Glomerular visceral epithelial cell (primary cell): ENCODE measurements at regions not wholly inside any gene's neighbourhood (a gene's known extent, or its start where the extent isn't known, plus 50 kb on each side); places are given as distances from the start of the nearest gene placed in this dataset.
"Not testable (repeated sequence)": the region's sequence is repeated elsewhere in the genome, so short reads cannot be mapped to it uniquely, and the experiment has no call there.

Experiments used
- DNase-seq: peaks from one replicate; pipeline ENCODE4 v3.0.0-alpha.2; 2016; ENCODE audit errors: extremely low spot score

DNA sequence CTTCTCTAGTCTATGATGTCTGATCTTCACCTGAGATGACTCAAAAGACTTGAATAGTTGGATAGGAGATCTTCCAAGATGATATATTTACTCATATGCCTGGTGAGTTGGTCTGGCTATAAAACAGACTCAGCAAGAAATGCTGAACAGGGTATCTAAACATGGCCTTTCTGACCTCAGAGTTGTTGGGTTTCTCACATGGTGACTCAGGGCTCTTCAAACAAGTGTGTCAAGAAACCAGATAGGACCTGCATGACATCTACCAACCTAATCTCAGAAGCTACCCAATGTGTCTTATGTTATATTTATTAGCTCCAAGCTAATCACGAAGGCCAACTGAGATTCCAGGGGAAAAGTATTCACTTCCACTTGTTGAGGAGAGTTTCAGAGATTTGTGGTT is 1477.3 kb downstream of the CDH8 start:
- no peak for DNase-seq

DNA sequence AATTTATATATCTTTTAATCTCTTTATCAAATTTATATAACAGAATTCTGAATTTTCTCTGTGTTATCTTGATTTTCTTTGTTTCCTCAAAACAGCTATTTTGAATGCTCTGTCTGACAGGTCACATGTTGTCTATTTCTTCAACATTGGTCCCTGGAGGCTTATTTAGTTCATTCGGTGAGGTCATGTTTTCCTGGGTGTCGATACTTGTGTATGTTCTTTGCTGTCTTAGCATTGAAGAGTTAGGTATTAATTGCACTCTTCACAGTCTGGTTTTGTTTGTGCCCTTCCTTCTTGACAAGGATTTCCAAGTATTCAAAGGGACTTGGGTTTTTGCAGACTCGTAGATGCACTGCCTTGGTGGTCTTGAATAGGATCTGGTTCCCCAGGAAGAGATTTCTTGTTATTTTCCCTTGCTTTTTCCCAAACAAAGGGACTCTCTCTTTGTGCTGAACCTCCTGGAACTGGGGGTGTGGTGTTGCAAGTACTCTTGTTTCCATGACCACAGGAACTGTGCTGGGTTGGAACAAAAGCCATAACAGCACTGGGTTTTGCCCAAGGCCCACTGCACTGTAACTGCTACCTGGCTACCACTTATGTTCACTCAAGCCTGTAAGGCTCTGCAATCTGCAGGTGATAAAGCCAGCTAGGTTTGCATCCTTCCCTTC is 1483.0 kb downstream of the CDH8 start:
- DNase-seq = no peak

DNA sequence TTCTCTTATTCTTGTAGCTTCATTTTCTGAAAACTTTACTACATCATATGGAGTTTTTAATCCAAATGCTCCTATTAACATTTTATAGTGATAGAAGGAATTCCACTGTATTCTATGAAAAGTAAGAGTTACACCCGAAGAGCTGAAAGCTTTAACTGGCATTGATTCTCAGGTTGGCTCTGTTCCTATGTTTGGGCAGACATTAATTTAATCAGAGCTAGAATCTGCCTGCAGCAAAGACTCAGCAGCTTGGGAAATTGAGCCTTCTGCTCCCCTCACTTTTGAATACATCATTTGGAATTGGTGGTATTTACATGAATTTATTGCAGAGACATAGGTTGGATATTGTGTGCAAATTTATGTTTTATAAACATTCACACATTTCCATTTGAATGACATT is 1494.7 kb downstream of the CDH8 start:
- DNase-seq = no peak

DNA sequence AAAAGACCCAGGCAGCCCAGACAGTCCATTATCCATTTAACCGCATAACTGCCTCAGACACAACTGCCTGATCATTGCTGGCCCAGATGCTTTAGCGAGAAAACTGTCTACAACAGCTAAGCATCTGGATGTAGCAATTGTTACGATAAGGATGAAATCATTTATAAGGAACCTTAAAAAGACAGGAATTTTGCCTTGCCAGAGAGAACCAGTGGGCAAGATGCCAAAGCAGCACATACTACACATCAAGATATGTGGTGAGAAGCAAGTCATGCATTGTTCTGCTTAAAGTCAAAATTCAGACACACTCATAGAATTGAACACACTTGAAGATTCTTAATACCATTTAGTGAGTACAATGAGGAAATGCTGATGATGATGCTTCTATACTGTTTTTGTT is 1525.3 kb downstream of the CDH8 start:
- DNase-seq = no peak

DNA sequence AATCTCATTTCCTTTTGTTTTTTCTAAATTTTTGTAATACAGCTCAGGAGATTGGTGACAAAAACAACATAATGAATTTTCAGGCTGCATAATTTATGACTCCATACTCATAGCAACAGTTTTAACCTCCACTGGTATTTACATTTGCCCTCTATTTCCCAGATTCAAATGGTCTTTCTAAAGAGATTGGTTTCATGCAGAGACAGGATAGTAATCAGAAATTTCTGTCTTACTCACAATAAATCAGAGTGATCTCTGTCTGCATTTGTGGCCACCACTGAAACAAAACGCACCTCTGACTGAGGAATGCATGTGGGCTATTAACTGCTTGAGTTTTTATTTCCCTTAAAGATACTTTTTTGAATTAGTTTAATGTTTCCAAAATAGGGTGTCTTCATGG is 1526.0 kb downstream of the CDH8 start:
- no peak for DNase-seq

DNA sequence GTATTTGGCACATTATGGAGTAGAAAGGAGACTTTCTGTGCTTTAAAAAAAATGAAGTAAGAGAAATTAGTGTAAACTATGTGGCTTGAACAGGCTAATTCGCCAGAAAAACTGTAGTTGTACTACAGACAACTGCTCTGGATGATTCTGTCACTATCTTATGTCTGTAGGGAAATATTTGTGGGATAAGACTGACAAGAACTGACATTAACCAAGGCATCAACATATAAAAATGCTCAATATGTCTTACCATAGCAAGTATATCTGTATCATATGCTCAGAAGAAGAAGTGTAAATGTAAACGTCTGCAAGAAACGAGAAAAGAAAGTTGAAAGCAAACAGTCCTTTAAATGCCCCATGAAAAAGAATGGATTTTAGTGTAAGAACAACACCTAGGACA is 1545.0 kb downstream of the CDH8 start:
- DNase-seq = no peak

DNA sequence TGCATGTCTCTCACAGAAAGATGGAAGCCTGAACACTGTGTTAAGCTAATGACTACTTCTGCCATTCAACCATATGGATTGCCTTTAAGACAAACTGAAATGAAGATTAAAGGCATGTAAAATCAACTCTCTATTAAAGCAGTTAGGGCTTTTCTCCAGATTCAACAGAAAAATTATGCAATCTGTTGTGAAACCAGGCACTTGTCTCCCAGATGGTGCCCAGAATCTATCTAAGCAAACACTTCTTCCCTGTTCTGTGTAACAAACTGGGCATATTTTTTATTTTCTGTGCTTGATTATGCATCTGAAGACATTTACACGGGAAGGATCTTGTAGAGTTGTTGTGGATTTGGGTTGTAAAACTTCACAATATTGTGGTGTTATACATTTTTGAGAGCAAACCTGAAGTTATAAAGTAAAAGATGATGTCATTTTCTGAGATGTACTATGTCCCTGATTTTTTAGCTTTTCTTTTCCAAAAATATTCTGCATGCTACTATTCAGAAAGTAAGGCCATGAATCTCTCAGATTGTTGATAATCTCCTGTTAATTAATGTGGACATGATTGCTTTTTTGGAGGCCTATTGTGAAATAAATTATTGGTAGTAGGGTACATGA is 1550.3 kb downstream of the CDH8 start:
- DNase-seq = no peak

DNA sequence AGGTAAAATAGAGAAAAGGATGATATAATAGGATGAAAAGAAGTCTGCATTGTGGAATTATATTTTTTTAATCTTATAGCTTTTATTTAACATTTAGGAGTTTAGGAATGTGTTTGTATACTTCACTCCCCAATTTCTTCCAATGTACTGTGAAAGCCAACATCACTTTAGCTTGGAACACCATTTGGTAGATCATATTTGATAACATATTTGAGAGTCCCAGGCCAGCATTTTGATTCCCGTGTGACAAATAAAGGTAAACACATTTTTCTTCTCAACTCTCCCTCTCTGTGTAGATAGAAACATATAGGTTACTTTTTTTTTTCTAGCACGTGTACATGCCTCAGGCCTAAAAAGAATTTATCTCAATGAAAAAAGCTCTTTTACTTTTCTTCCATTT is 1551.3 kb downstream of the CDH8 start:
- no peak for DNase-seq

DNA sequence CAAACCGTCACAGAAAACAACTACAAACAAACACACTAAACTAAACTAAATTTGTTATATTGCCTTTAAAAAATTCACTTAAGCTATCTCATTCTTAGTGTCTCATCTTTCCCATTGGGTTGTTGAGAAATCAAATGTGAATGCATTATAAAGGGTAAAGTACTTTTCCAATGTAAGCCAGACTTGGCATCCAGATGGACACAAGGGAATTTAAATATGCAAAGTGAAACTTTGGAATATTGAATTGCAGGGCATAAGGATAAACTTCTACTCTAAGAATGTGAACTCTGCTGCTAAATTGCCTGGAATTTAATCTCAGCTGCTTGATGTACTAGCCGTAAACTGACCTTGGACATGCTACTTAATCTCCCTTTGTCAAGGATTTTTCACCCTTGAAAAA is 1554.6 kb downstream of the CDH8 start:
- DNase-seq = no peak

DNA sequence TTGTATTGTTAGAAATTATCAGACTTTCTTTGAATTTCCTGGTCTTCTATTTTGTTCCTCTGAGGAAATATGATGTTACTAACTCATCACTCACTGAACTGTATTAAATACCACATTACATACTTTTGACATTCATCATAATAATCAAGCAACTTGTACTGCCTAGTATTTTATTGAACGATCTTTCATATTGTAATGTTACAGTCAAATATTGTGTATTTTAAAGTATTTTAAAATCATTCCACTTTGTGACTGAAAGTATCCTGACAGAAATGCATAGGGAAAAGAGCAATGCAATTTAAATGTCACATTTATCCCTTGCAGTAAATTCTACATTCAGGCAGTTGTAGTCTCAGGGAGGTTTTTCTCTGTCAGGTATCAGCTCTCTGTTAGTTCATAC is 1557.4 kb downstream of the CDH8 start:
- no peak for DNase-seq

DNA sequence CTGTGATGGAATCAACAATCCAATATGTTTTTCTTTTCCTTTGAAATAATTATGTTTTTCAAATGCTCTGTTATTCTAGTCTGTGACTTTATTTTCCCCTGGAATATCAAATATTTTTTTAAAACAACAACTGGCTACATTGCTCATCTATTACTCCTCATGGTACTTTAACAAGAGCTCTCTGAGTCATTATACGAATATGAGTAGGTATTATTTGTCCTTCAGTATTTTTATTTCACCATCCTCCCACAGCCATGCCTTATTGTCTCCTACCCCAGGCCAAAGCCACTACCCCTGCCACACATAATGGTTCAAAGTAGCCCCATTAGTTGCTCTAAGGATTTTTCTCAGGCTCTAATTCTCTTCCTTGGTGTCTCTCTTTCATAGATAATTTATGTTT is 1572.3 kb downstream of the CDH8 start:
- DNase-seq = no peak

DNA sequence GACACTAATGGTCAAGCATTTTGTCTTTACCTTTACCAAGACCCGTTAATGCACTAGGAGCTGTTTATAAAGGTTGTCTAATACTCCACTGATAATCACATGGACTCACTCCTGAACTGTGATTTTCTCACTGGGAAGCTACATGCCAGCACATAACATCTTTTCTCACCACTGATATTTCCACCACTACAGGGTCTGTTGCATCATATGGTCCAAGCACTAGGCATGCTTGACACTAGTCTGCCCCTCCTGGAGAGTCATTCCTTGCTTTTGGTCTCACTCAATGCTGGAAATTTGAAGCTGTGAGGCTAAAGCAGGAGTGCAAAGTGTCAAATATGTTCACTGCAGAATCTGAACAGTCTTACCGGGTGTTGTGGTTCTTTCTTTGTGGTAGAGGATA is 1576.8 kb downstream of the CDH8 start:
- DNase-seq = no peak

DNA sequence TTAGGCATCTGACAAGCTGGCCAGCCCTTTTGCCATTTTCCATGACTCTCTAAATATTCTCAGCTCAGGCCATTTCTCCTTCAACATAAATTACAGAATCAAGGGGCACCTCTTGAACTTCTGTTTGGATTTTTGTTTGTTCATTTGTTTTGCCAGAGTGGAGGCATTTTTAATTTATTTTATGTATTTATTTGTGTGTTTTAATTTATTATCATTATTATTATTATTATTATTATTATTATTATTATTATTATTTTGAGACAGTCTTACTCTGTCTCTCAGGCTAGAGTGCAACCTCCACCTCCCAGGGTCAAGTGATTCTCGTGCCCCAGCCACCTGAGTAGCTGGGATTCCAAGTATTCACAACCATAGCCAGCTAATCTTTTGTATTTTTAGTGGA is 1578.0 kb downstream of the CDH8 start:
- no peak for DNase-seq

DNA sequence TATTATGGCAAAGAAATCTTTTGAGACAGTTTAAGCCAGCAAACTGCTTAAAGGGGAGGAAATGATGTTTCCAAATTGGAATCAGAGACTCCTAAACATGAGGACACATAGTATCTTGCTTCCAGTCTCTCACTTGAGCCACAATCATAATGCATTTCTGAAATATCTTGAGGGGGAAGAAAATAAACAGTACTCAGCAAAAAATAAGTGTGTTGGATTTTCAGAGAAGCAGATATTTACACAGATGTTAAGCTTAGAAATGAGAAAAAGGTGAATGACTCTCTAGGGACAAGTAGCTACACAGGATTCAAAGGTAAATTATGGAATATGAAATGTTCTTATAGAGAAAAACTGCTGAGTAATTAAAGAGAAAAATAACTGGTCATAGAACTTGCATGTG is 1583.6 kb downstream of the CDH8 start:
- no peak for DNase-seq

DNA sequence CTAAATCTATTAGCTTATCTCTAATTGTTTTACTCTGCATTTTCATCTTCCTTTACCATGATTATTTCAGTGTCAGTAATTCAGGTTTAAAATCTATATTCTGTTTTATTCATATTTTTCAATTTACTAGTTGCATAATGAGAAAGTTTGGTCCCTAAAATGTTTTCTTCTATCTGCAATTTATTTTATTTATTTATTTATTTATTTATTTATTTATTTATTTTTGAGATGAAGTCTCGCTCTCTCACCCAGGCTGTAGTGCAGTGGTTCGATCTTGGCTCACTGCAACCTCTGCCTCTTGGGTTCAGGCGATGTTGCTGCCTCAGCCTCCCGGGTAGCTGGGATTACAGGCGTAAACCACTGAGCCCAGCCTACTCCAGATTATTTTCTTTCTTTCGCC is 1597.3 kb downstream of the CDH8 start:
- DNase-seq = no peak

DNA sequence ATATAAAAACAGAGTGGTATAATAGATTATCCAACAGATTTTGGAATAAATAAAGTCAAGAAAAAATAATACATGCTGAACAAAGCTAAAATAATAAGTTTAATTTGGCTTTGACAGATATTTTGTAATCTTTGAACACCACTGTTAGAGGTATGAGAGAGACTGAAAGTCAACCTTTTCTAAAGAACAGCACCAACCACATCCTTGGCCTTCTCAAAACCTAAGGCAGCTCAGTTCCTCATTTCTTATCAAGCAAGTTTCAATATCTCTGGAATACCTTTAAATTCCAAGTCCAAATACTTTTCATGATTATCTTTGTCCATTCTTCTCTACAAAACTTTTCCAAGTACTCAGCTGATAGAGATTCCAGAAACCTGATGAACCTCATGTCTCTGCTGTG is 1603.8 kb downstream of the CDH8 start:
- no peak for DNase-seq

DNA sequence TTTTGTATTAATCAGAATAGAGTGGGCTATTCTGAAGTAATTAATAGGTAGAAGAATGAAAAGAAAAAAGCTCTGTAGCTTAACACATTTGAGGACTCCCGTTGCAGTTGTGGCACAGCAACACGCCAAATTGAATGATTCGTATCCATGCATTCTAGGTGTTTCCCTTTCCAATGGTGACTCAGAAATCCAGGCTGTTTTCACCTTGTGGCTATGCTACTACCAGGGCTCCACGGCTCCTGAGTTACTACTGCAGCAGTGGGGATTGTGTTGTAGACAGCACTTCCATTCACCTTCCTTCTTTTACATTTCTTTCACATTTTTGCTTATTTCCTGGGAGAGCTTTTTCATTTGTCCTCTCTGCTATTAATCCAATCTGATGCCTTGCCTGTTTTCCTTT is 1616.4 kb downstream of the CDH8 start:
- DNase-seq = no peak

DNA sequence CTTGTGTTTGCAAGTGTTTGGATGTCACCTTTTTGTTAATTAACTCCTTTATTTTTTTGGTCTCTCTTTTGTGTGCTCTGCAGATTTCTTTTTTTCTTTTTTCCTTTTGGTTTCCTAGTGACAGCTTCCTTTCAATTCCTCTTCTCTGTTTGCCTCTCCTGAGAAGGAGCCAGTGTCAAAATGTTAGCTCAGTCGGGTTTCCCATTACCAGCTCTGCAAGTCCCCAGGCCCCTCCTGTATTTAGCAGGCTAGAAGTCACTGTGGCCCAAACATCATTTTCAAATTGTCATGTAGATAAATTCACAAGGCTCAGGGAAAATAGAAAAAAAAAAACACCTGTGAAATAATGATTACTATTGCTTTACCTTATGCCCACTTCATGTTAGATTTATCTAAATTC is 1621.6 kb downstream of the CDH8 start:
- DNase-seq = no peak

DNA sequence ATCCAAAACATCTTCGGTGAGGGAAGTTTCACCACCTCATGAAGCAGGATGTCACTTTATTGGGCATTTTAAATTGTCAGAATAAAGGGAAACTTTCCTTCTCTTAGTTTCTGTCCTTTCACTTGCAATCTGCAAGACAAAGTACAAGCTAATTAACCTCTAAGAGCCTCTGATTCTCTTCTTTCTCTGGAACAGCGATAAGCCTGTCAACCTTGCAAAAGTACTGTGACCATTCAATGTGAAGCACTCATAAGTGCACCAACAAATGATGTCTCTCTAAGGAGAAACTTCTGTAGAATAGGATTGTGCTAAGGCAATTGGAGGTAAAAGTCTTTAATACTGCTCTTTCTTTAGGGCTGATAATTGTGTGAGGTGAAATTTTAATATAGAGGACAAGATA is 1622.3 kb downstream of the CDH8 start:
- no peak for DNase-seq

DNA sequence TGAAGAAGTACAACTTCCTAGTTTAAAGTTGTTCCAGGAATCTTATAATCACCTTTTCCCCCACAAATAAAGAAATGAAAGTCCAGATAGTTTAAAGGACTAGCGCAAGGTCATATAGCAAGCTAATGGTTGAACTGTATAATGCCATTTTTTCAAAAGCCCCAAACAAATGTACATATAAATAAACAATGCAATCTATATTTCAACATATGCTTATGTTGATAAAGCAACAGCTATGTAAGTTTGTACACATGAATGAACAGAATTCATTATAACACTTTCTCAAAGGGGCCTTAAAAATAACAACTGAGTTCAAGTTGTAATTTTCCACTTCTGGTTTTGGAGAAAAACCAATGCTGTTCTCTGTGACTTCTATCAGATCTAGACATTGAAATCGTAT is 1628.6 kb downstream of the CDH8 start:
- DNase-seq = no peak

DNA sequence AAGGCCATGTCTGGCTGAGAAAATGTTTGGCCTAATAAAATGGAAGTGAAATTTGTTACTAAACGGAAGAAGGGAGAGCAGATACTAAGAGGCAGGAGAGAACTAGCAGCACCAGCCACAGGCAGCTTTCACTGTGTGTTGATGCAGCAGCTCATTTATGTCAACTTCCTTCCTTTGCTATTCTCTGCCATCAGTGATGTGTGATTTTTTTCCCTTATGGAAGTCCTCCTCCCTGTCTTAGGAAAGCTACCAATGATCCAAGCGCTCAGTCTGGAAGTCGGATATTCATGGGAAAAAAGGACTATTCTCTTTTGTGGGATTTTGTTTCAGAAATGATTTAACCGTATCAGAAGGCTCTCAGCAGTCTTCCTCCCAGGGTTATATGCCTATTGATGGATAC is 1629.2 kb downstream of the CDH8 start:
- no peak for DNase-seq

DNA sequence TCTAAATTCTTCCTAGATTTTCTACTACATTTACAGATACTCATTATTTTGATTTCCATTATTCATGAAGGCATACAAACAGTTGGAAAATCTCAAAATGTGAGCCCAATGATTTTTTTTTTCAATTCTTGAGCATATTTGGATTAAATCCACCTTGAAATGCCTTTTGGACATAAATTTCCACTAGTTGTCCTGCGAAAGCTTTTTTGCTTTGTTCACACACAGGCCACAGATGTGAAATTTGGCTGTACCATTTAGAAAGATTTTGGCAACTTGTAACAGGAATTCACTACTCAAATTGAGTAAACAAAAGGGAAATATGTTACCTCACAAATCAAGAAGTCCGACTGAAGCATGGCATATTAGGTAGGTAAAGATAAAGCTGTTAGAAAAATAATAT is 1631.0 kb downstream of the CDH8 start:
- DNase-seq = no peak

DNA sequence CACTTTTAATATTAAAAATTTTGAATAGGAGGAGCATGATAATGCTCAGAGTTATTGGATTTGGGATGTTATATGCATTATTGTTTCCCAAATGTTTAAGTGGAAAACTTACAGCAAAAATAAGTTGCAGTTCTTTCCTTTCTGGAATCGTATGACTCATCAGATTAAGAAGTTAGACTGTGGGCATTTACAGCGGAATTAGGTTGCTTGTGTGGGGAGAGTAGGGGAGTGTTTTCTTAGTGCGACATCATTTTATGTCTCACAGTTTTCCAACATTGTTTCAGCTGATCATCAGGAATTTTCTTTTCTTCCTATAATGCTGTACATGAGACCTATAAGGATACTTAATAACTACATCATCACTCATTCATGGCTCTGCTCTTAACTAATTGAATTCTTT is 1631.8 kb downstream of the CDH8 start:
- no peak for DNase-seq

DNA sequence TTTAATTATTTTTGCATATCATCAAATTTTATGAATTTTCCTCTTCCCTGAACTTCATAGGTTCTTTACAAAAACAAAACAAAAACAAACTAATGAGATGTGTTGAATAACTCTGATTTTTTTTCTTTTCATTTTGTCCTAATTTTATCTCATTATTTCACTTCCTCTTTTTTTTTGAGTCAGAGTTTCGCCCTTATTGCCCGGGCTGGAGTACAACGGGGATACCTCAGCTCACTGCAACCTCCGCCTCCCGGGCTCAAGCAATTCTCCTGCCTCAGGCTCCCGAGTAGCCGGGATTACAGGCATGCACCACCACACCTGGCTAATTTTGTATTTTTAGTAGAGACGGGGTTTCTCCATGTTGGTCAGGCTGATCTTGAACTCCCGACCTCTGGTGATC is 1633.3 kb downstream of the CDH8 start:
- not testable (repeated sequence) for DNase-seq
